Spinal cord (tissue), 9 donors: ENCODE measurements at regions not wholly inside any gene's neighbourhood (a gene's known extent, or its start where the extent isn't known, plus 50 kb on each side); places are given as distances from the start of the nearest gene placed in this dataset.
"Not testable (repeated sequence)": the region's sequence is repeated elsewhere in the genome, so short reads cannot be mapped to it uniquely, and the experiment has no call there.

ENCODE experiments used
- DNase-seq, 6 donors: peaks; one replicate each; pipeline versions ENCODE4 v3.0.0 to v3.0.0-alpha.2; 2013 to 2015; ENCODE audit warnings: low spot score in 6 of 6, low read depth in 4 of 6
- H3K27ac ChIP-seq: one replicate; pipeline ENCODE4 v1.5.1; 2013; ENCODE audit warnings: low read depth, low read length, control low read depth
- H3K27me3 ChIP-seq: one replicate; pipeline ENCODE4 v1.6.1; 2013; ENCODE audit warnings: low read length; ENCODE audit not compliant: control insufficient read depth, insufficient read depth
- H3K36me3 ChIP-seq: one replicate; pipeline ENCODE4 v1.6.1; 2013; ENCODE audit warnings: low read length; ENCODE audit not compliant: control insufficient read depth, insufficient read depth
- H3K4me1 ChIP-seq: one replicate; pipeline ENCODE4 v1.6.1; 2013; ENCODE audit warnings: low read length; ENCODE audit not compliant: control insufficient read depth, insufficient read depth
- H3K4me3 ChIP-seq: one replicate; pipeline ENCODE4 v1.5.1; 2013; ENCODE audit warnings: low read depth, low read length, control low read depth
- H3K9me3 ChIP-seq: one replicate; pipeline ENCODE4 v1.6.1; 2013; ENCODE audit warnings: low read length; ENCODE audit not compliant: control insufficient read depth, insufficient read depth
- WGBS: methylation state at CpG from one replicate; pipeline ENCODE4 v1.1.5; 2013; ENCODE audit warnings: missing lambda C conversion rate; ENCODE audit not compliant: insufficient coverage; 5-methylcytosine and 5-hydroxymethylcytosine counted together
- donor health status: healthy.

DNA sequence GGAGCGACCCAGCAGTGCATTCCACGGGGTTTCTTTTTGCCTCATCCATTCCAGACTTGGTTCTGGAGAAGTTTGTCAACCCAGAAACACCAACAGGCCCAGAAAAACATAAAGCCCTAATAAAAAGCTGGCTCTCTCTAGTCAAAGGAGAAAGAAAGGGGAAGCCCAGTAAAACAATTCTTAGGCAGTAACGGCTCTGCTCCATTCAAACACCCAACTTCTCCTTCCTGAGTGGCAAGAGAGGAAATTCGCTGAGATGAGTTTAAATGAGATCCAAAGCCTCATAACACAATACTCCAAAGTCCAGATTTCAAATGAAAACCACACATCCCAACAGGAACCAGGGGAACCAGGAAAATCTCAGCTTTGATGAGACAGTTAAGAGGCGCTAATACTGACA is 179.9 kb downstream of the RPIA start:
- WGBS = 91% methylated on average over 1 of the region's 5 CpGs
- Histone ChIP-seq H3K4me1 (no peaks in the 10 kb centered on the region), H3K36me3 (no peaks in the 10 kb centered on the region), H3K9me3 (no peaks in the 10 kb centered on the region), H3K4me3 (no peak overlapping the region), H3K27ac (no peak overlapping the region), H3K27me3 (peaks cover 2% of the 10 kb centered on the region)
- no peak for DNase-seq

DNA sequence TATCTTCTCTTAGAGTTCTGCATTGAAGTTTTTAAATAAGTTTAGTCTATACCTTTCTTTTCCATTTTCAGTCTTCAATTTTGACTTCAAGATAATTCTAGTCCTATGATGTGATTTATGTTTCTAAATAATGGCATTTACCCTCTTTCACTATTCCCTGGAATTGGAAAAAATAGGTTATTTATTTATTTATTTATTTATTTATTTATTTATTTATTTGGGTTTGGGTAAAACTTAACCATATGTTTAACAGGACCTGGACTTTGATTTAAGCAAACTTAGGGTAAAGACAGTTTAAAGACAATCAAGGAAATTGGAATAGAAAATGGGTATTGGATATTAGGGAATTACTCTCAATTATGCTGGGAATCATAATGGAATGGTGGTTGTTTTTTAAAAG is 182.1 kb downstream of the RPIA start:
- no peak overlapping the region for H3K4me3 ChIP-seq
- no peak for DNase-seq

DNA sequence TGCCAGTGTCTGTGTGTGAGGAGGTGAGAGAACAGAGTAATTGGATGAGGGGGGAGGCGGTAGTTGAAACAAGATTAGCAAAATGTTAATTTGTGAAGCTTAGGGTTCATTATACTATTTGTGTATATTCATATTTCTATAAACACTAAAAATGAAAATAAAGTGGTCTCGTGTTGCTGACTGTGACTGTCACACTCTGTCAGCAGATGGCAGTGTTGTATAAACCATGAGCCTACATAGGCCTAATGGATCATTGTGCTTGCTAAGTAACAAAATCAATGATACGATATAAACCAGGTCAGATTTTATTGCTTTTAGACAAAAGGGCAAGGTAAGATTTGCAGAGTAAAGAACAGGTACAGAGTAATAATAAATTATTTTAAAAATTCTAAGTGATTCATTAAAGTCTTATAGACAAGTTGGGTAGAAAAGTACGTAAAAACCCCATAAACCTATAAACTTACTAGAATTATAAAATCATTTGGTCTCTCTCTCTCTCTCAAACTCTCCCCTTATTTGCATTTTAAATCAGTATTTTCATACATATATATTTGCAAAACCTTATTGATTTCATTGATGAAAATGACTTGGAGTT is 182.7 kb downstream of the RPIA start:
- Histone ChIP-seq H3K36me3 (no peaks in the 10 kb centered on the region), H3K27me3 (peaks cover 2% of the 10 kb centered on the region), H3K4me1 (no peaks in the 10 kb centered on the region), H3K9me3 (no peaks in the 10 kb centered on the region), H3K27ac (no peak overlapping the region), H3K4me3 (no peak overlapping the region)
- no CpG with 5 or more reads among the region's 4 CpGs for WGBS
- DNase-seq = peak; percentile 42 to 91 (median 56)

More for the DNA sequence above, 182.1 kb downstream of the RPIA start:
- Histone ChIP-seq H3K27ac (no peak overlapping the region), H3K9me3 (no peaks in the 10 kb centered on the region), H3K4me1 (no peaks in the 10 kb centered on the region), H3K36me3 (no peaks in the 10 kb centered on the region), H3K27me3 (peaks cover 2% of the 10 kb centered on the region)

DNA sequence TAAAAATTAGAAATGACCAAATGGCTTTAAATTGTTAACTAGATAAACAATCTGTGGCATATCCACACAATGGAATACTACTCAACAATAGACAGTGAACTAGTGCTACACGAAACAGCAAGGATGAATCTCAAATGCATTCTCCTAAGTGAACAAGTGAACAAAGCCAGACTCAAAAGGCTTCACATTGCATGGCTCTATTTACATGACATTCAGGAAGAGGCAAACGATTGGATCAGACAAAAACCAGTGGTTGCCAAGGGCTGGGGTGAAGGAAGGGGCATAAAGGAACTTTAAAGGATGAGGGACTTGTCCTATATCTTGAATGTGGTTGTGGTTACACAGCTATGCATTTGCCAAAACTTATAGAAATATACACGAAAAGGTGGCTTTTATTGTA is 184.3 kb downstream of the RPIA start:
- Histone ChIP-seq H3K27me3 (no peaks in the 10 kb centered on the region), H3K9me3 (no peaks in the 10 kb centered on the region), H3K36me3 (no peaks in the 10 kb centered on the region), H3K27ac (no peak overlapping the region), H3K4me1 (no peaks in the 10 kb centered on the region), H3K4me3 (no peak overlapping the region)
- DNase-seq = no peak
- WGBS = 0% methylated on average over 1 of the region's 3 CpGs

DNA sequence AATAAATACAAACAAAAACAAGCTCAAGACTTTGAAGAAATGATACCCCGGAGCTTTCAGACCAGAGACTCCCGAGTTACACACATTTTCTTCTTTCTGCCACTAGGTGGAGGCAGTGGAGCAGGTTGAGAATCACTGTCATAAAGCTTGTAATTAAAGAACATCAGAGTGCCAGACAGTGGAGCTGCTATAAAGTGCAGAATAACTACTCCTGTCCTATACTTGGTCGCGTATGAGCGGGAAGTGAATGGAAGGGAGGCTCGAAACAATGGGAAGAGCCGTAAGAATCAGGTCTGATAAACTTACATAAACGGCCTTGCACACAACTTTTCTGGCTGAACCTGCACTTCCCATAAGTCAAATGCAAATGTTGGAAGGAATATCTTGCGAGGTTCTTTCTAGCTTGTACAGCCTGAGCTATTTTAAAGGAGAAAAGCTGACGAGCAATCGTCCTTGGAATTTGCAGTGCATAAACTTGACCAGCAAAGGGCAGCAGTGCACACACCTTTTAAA is 189.0 kb downstream of the RPIA start:
- DNase-seq = peak; percentile 46 to 92 (median 67)
- Histone ChIP-seq H3K27me3 (no peaks in the 10 kb centered on the region), H3K36me3 (no peaks in the 10 kb centered on the region), H3K4me1 (no peaks in the 10 kb centered on the region), H3K4me3 (no peak overlapping the region), H3K27ac (no peak overlapping the region), H3K9me3 (no peaks in the 10 kb centered on the region)
- 20% methylated on average over 1 of the region's 11 CpGs for WGBS

DNA sequence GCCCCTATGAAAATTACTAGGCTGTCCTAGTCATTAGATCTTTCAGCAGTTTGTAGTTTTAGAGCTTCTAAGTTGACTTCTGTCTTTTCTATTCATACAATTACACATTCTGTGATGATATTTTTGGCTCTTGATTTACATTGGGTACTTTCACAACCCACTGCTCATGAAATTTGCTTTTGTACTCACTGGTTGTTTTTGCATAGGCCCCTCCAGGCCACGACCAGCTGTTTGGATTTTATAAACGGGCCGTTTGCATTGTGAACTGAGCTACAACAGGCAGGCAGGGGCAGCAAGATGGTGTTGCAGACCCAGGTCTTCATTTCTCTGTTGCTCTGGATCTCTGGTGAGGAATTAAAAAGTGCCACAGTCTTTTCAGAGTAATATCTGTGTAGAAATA is 193.8 kb downstream of the RPIA start:
- 47% methylated on average over 3 of the region's 3 CpGs for WGBS
- no peaks in the 10 kb centered on the region for H3K4me1 ChIP-seq
- no peak overlapping the region for H3K27ac ChIP-seq
- no peaks in the 10 kb centered on the region for H3K27me3 ChIP-seq
- H3K9me3 ChIP-seq = no peaks in the 10 kb centered on the region
- no peak overlapping the region for H3K4me3 ChIP-seq
- H3K36me3 ChIP-seq = no peaks in the 10 kb centered on the region
- DNase-seq = peak in 1 of 6 donors; percentile 64

DNA sequence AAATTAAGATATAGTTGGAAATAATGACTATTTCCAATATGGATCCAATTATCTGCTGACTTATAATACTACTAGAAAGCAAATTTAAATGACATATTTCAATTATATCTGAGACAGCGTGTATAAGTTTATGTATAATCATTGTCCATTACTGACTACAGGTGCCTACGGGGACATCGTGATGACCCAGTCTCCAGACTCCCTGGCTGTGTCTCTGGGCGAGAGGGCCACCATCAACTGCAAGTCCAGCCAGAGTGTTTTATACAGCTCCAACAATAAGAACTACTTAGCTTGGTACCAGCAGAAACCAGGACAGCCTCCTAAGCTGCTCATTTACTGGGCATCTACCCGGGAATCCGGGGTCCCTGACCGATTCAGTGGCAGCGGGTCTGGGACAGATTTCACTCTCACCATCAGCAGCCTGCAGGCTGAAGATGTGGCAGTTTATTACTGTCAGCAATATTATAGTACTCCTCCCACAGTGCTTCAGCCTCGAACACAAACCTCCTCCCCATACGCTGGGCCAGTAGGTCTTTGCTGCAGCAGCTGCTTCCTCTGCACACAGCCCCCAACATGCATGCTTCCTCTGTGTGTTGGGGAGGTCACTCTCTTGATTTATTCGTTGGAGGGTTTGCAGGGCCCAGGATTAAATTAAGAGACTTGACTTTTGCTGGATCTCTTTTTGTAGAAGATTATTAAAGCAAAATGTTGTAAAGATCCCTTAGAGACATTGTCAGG is 194.4 kb downstream of the RPIA start:
- no peak overlapping the region for H3K4me3 ChIP-seq

DNA sequence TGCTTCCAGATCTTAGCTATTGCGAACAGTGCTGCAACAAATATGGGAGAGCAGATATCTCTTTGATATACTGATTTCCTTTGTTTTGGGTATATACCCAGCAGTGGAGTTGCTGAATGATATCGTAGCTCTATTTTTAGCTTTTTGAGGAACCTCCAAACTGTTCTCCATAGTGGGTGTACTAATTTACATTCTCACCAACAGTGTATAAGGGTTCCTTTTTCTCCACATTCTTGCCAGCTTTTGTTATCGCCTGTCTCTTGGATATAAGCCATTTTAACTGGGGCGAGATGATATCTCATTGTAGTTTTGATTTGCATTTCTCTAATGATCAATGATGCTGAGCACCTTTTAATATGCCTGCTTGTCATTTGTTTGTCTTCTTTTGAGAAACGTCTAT is 196.0 kb downstream of the RPIA start:
- not testable (repeated sequence) for DNase-seq, H3K4me3 ChIP-seq, H3K36me3 ChIP-seq, H3K4me1 ChIP-seq, H3K27ac ChIP-seq, H3K27me3 ChIP-seq, H3K9me3 ChIP-seq
- no CpG with 5 or more reads among the region's 5 CpGs for WGBS

More for the DNA sequence above, 194.4 kb downstream of the RPIA start:
- Histone ChIP-seq H3K27ac (no peak overlapping the region), H3K36me3 (no peaks in the 10 kb centered on the region), H3K4me1 (no peaks in the 10 kb centered on the region), H3K27me3 (no peaks in the 10 kb centered on the region), H3K9me3 (no peaks in the 10 kb centered on the region)
- 78% methylated on average over 8 of the region's 11 CpGs for WGBS
- DNase-seq = no peak

DNA sequence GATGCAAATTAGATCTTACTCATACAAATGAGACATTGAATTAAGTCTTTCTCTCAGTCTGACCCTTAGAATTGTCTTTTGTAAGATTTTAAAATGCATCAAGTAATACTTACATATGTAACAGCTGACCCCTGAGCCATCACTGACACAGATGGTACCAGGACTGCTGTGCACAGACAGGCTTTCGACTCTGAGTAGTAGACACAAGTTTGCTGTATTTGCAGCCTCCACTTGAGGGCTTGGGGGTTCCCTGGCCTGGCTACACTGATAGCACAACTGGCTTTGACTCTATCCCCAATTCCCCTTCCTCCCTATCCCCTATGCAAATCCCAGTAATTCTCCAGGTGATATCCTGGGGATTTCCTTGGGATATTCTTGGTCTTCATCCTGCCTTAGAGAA is 200.7 kb downstream of the RPIA start:
- DNase-seq = no peak
- no peak overlapping the region for H3K27ac ChIP-seq
- no peak overlapping the region for H3K4me3 ChIP-seq
- no peaks in the 10 kb centered on the region for H3K27me3 ChIP-seq
- H3K4me1 ChIP-seq = no peaks in the 10 kb centered on the region
- H3K36me3 ChIP-seq = no peaks in the 10 kb centered on the region
- WGBS = 93% methylated on average over 1 of the region's 1 CpG
- H3K9me3 ChIP-seq = no peaks in the 10 kb centered on the region

DNA sequence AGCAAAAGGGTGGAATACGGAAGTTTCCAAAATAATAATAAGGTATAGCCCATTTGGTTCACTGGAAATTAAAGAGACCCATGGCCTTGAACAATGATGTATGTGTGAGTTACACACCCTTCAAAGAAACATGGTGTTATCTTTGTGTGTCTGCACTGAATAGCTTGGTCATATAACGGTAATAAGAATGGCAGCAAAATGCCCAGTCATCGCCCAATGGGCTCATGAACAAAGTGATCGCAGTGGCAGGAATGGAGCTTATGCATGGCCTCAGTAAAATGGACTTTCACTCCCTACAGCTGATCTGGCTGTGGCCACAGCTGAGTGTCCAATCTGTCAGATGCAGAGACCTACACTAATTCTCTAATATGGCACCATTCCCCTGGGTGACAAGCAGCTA is 201.3 kb downstream of the RPIA start:
- Histone ChIP-seq H3K36me3 (no peaks in the 10 kb centered on the region), H3K9me3 (no peaks in the 10 kb centered on the region), H3K27ac (no peak overlapping the region), H3K4me1 (no peaks in the 10 kb centered on the region), H3K4me3 (no peak overlapping the region), H3K27me3 (no peaks in the 10 kb centered on the region)
- no peak for DNase-seq
- 94% methylated on average over 4 of the region's 4 CpGs for WGBS
